Astrocyte (in vitro differentiated cells and primary cell): ENCODE measurements at regions not wholly inside any gene's neighbourhood (a gene's known extent, or its start where the extent isn't known, plus 50 kb on each side); places are given as distances from the start of the nearest gene placed in this dataset.

Source experiments
- DNase-seq: peaks from one replicate; pipeline ENCODE4 v3.0.0-alpha.2; 2010; ENCODE audit warnings: low read depth
- FAIRE-seq: peaks from 2 replicates; lab custom pipeline; 2011; peaks lifted over from hg19 to GRCh38; lab: Jason Lieb, UNC
- H2AFZ ChIP-seq: 2 replicates; pipeline ENCODE4 v1.6.0; 2012; ENCODE audit warnings: low read depth, low read length, inconsistent platforms
- H3K27ac ChIP-seq: 2 replicates; pipeline ENCODE4 v1.5.1; 2011; ENCODE audit warnings: low read depth, low read length, inconsistent platforms
- H3K27me3 ChIP-seq: 2 replicates; pipeline ENCODE4 v1.6.0; 2011; ENCODE audit warnings: low read length, inconsistent platforms; ENCODE audit not compliant: insufficient read depth
- H3K36me3 ChIP-seq: 2 replicates; pipeline ENCODE4 v1.5.1; 2011; ENCODE audit warnings: low read length, inconsistent platforms; ENCODE audit not compliant: insufficient read depth
- H3K4me1 ChIP-seq: 2 replicates; pipeline ENCODE4 v1.5.1; 2011; ENCODE audit warnings: low read length, inconsistent platforms; ENCODE audit not compliant: insufficient read depth
- H3K4me2 ChIP-seq: 2 replicates; pipeline ENCODE4 v1.6.0; 2012; ENCODE audit warnings: low read length, inconsistent platforms
- H3K4me3 ChIP-seq: 2 replicates; pipeline ENCODE4 v1.5.1; 2011; ENCODE audit warnings: low read depth, mild to moderate bottlenecking, low read length, inconsistent platforms; ENCODE audit not compliant: insufficient read depth
- H3K79me2 ChIP-seq: 2 replicates; pipeline ENCODE4 v1.6.0; 2012; ENCODE audit warnings: mild to moderate bottlenecking, low read length, inconsistent platforms; ENCODE audit not compliant: insufficient read depth
- H3K9ac ChIP-seq: 2 replicates; pipeline ENCODE4 v1.6.0; 2012; ENCODE audit warnings: mild to moderate bottlenecking, low read length, inconsistent platforms
- H3K9me3 ChIP-seq: 2 replicates; pipeline ENCODE4 v1.5.1; 2012; ENCODE audit warnings: low read depth, mild to moderate bottlenecking, low read length, inconsistent platforms; ENCODE audit not compliant: insufficient read depth
- H4K20me1 ChIP-seq: 2 replicates; pipeline ENCODE4 v1.6.0; 2012; ENCODE audit warnings: low read length, inconsistent platforms; ENCODE audit not compliant: insufficient read depth
- H3K27ac Mint-ChIP-seq: one replicate; pipeline ENCODE4 v1.8.0; 2021; ENCODE audit warnings: mild to moderate bottlenecking, mixed read lengths; ENCODE audit not compliant: unreplicated experiment
- H3K27me3 Mint-ChIP-seq: one replicate; pipeline ENCODE4 v1.8.0; 2021; ENCODE audit warnings: low read depth, mixed read lengths; ENCODE audit not compliant: unreplicated experiment
- H3K36me3 Mint-ChIP-seq: one replicate; pipeline ENCODE4 v1.8.0; 2021; ENCODE audit warnings: low read depth, mixed read lengths; ENCODE audit not compliant: unreplicated experiment
- H3K4me1 Mint-ChIP-seq: one replicate; pipeline ENCODE4 v1.8.0; 2021; ENCODE audit warnings: low read depth, mixed read lengths; ENCODE audit not compliant: unreplicated experiment
- H3K4me3 Mint-ChIP-seq: one replicate; pipeline ENCODE4 v1.8.0; 2021; ENCODE audit warnings: mild to moderate bottlenecking, moderate library complexity, mixed read lengths; ENCODE audit not compliant: unreplicated experiment
- H3K9me3 Mint-ChIP-seq: one replicate; pipeline ENCODE4 v1.8.0; 2021; ENCODE audit warnings: mild to moderate bottlenecking, mixed read lengths; ENCODE audit not compliant: unreplicated experiment
- EZH2 ChIP-seq: IDR thresholded peaks from 2 replicates; pipeline ENCODE4 v1.6.1; 2012; ENCODE audit warnings: mild to moderate bottlenecking, low read length, inconsistent platforms; ENCODE audit not compliant: insufficient read depth
- TF ChIP-seq, protein P1 (sequence below): IDR thresholded peaks from 2 replicates; pipeline ENCODE4 v1.5.1; 2011; ENCODE audit warnings: low read depth, mild to moderate bottlenecking, inconsistent platforms, low read length, moderate library complexity; ENCODE audit not compliant: insufficient read depth

DNA sequence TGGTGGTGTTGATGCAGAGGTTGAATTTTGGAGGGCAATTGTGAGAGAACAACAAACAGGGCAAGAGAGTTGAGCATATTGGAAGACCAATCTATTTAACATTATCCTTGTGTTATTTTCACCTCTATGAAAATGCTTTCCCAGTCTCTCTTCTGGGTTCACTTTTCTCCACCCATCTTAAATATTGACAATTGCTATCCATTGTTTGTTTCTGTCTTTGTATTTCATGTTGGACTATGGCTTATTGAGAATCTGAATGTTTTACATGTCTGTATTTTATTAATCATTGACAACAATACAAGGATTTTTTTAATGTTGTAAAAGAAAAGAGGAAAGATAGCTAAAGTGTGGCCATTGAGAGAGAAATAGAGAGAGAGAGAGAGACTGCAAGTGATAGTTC lies 1121.5 kb downstream of the BRINP3 start:
- Histone ChIP-seq H3K9ac (no peak overlapping the region), H3K36me3 (no peaks in the 10 kb centered on the region), H3K9me3 (no peaks in the 10 kb centered on the region), H3K79me2 (no peaks in the 10 kb centered on the region), H3K27ac (no peak overlapping the region), H2AFZ (no peak overlapping the region), H4K20me1 (no peaks in the 10 kb centered on the region), H3K4me2 (no peak overlapping the region), H3K4me1 (no peaks in the 10 kb centered on the region), H3K4me3 (no peak overlapping the region), H3K27me3 (no peaks in the 10 kb centered on the region)
- no peak for TF ChIP-seq EZH2
- TF ChIP-seq, protein P1, sequence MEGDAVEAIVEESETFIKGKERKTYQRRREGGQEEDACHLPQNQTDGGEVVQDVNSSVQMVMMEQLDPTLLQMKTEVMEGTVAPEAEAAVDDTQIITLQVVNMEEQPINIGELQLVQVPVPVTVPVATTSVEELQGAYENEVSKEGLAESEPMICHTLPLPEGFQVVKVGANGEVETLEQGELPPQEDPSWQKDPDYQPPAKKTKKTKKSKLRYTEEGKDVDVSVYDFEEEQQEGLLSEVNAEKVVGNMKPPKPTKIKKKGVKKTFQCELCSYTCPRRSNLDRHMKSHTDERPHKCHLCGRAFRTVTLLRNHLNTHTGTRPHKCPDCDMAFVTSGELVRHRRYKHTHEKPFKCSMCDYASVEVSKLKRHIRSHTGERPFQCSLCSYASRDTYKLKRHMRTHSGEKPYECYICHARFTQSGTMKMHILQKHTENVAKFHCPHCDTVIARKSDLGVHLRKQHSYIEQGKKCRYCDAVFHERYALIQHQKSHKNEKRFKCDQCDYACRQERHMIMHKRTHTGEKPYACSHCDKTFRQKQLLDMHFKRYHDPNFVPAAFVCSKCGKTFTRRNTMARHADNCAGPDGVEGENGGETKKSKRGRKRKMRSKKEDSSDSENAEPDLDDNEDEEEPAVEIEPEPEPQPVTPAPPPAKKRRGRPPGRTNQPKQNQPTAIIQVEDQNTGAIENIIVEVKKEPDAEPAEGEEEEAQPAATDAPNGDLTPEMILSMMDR: no peak
- no peak for FAIRE-seq
- H3K27me3 Mint-ChIP-seq: no peaks in the 10 kb centered on the region
- no peak overlapping the region for H3K27ac Mint-ChIP-seq
- no peaks in the 10 kb centered on the region for H3K9me3 Mint-ChIP-seq
- no peak overlapping the region for H3K4me3 Mint-ChIP-seq
- no peaks in the 10 kb centered on the region for H3K36me3 Mint-ChIP-seq
- DNase-seq: no peak
- H3K4me1 Mint-ChIP-seq: no peaks in the 10 kb centered on the region

- no peaks in the 10 kb centered on the region for H3K27me3 Mint-ChIP-seq
- FAIRE-seq (no peak), DNase-seq (no peak)
- no peak overlapping the region for H3K4me3 Mint-ChIP-seq
- Histone ChIP-seq H3K4me1 (no peaks in the 10 kb centered on the region), H3K27me3 (no peaks in the 10 kb centered on the region), H3K36me3 (no peaks in the 10 kb centered on the region), H3K27ac (no peak overlapping the region), H3K9ac (no peak overlapping the region), H3K79me2 (no peaks in the 10 kb centered on the region), H4K20me1 (no peaks in the 10 kb centered on the region), H3K9me3 (no peaks in the 10 kb centered on the region), H3K4me2 (no peak overlapping the region), H2AFZ (no peak overlapping the region), H3K4me3 (no peak overlapping the region)
- H3K9me3 Mint-ChIP-seq: no peaks in the 10 kb centered on the region
- H3K36me3 Mint-ChIP-seq: no peaks in the 10 kb centered on the region
- TF ChIP-seq EZH2: no peak
- TF ChIP-seq, protein P1: no peak
- H3K27ac Mint-ChIP-seq: no peak overlapping the region
- H3K4me1 Mint-ChIP-seq: no peaks in the 10 kb centered on the region
These were observed 1120.3 kb downstream of the BRINP3 start for GRCh38 chr1:189357317-189357716.

GRCh38 chr1:189369612-189370011 lies 1108.1 kb downstream of the BRINP3 start:
- H3K27me3 Mint-ChIP-seq: no peaks in the 10 kb centered on the region
- Histone ChIP-seq H3K4me2 (no peak overlapping the region), H2AFZ (no peak overlapping the region), H3K36me3 (no peaks in the 10 kb centered on the region), H3K9ac (no peak overlapping the region), H3K9me3 (no peaks in the 10 kb centered on the region), H3K27me3 (no peaks in the 10 kb centered on the region), H3K27ac (no peak overlapping the region), H4K20me1 (no peaks in the 10 kb centered on the region), H3K4me3 (no peak overlapping the region), H3K79me2 (no peaks in the 10 kb centered on the region), H3K4me1 (no peaks in the 10 kb centered on the region)
- no peak for DNase-seq
- H3K27ac Mint-ChIP-seq: no peak overlapping the region
- peaks cover 2% of the 10 kb centered on the region for H3K9me3 Mint-ChIP-seq
- FAIRE-seq: no peak
- no peaks in the 10 kb centered on the region for H3K36me3 Mint-ChIP-seq
- no peak overlapping the region for H3K4me3 Mint-ChIP-seq
- TF ChIP-seq, protein P1: no peak
- TF ChIP-seq EZH2: no peak
- H3K4me1 Mint-ChIP-seq: no peaks in the 10 kb centered on the region
